ENCODE measurements at regions not wholly inside any gene's neighbourhood (a gene's known extent, or its start where the extent isn't known, plus 50 kb on each side); places are given as distances from the start of the nearest gene placed in this dataset.
"Not testable (repeated sequence)": the region's sequence is repeated elsewhere in the genome, so short reads cannot be mapped to it uniquely, and the experiment has no call there.

- TF ChIP-seq CTCF (IDR thresholded peaks at IDR 0.05 in 4 of 5, conservative IDR thresholded peaks at IDR 0.05 in 1 of 5); POLR2A (IDR thresholded peaks at IDR 0.05): not testable (repeated sequence)
Measured at GRCh38 chr21:6564543-6565166, 3956.7 kb upstream of the TPTE start.
